HAP-1 (cell line): ENCODE measurements at regions not wholly inside any gene's neighbourhood (a gene's known extent, or its start where the extent isn't known, plus 50 kb on each side); places are given as distances from the start of the nearest gene placed in this dataset.

Experiments used
- DNase-seq, 2 experiments: peaks; one replicate each; pipeline ENCODE4 v3.0.0-alpha.2; 2016 to 2020; ENCODE audit warnings: low spot score in 2 of 2
- H3K27me3 ChIP-seq: fragments of 250-450 bp; sonication (Bioruptor Pico); 2 replicates; pipeline ENCODE4 v1.5.1; 2020; ENCODE audit warnings: low read depth, mild to moderate bottlenecking, moderate library complexity
- H3K36me3 ChIP-seq: fragments of 250-450 bp; sonication (Bioruptor Pico); replicated peaks from 2 replicates; pipeline ENCODE4 v1.5.1; 2020; ENCODE audit warnings: mild to moderate bottlenecking
- H3K4me1 ChIP-seq: fragments of 250-450 bp; sonication (Bioruptor Pico); 2 replicates; pipeline ENCODE4 v1.5.1; 2020; ENCODE audit warnings: mild to moderate bottlenecking
- H3K4me3 ChIP-seq: fragments of 250-450 bp; sonication (Bioruptor Pico); 2 replicates; pipeline ENCODE4 v1.5.1; 2020; ENCODE audit warnings: mild to moderate bottlenecking, moderate library complexity
- H3K9me3 ChIP-seq: fragments of 250-450 bp; sonication (Bioruptor Pico); 2 replicates; pipeline ENCODE4 v1.5.1; 2020; ENCODE audit warnings: mild to moderate bottlenecking, moderate library complexity
- in situ Hi-C: fragments of 300-500 bp; cut with MboI; formaldehyde crosslinking; loops from 3 replicates; pipeline ENCODE4 v1.14.3; 2020; ENCODE audit warnings: low sequenced_read_pairs, inconsistent platforms, mixed read lengths

GRCh38 chr17:79162012-79162963 is 87.7 kb downstream of the ENGASE start:
- no peaks in the 10 kb centered on the region for H3K4me1 ChIP-seq
- in situ Hi-C loops, result no loop called here
- H3K4me3 ChIP-seq, result no peak overlapping the region
- peaks cover 57% of the 10 kb centered on the region for H3K27me3 ChIP-seq
- no peak for DNase-seq
- H3K9me3 ChIP-seq, result no peaks in the 10 kb centered on the region
- no peaks in the 10 kb centered on the region for H3K36me3 ChIP-seq

- no peak for DNase-seq
- Histone ChIP-seq H3K27me3 (peaks cover 57% of the 10 kb centered on the region), H3K9me3 (no peaks in the 10 kb centered on the region), H3K4me1 (no peaks in the 10 kb centered on the region), H3K4me3 (no peak overlapping the region), H3K36me3 (no peaks in the 10 kb centered on the region)
- in situ Hi-C loops, result no loop called here
These were observed 86.5 kb downstream of the ENGASE start for GRCh38 chr17:79160980-79161636.

GRCh38 chr17:79159926-79160325 is 85.3 kb downstream of the ENGASE start:
- DNase-seq, result no peak
- peaks cover 48% of the 10 kb centered on the region for H3K27me3 ChIP-seq
- H3K36me3 ChIP-seq, result no peaks in the 10 kb centered on the region
- in situ Hi-C loops, result no loop called here
- no peaks in the 10 kb centered on the region for H3K9me3 ChIP-seq
- no peaks in the 10 kb centered on the region for H3K4me1 ChIP-seq
- no peak overlapping the region for H3K4me3 ChIP-seq

- Histone ChIP-seq H3K9me3 (no peaks in the 10 kb centered on the region), H3K4me3 (no peak overlapping the region), H3K27me3 (peaks cover 48% of the 10 kb centered on the region), H3K36me3 (no peaks in the 10 kb centered on the region), H3K4me1 (no peaks in the 10 kb centered on the region)
- in situ Hi-C loops, result no loop called here
- no peak for DNase-seq
These were observed 84.8 kb downstream of the ENGASE start for GRCh38 chr17:79159471-79159870.

- in situ Hi-C loops, result no loop called here
- Histone ChIP-seq H3K27me3 (peaks cover 63% of the 10 kb centered on the region), H3K36me3 (no peaks in the 10 kb centered on the region), H3K4me3 (no peak overlapping the region), H3K9me3 (no peaks in the 10 kb centered on the region), H3K4me1 (no peaks in the 10 kb centered on the region)
- DNase-seq, result no peak
These were observed 82.0 kb downstream of the ENGASE start for GRCh38 chr17:79156463-79157095.

GRCh38 chr17:79155701-79156100 is 81.1 kb downstream of the ENGASE start:
- Histone ChIP-seq H3K4me3 (no peak overlapping the region), H3K36me3 (no peaks in the 10 kb centered on the region), H3K9me3 (no peaks in the 10 kb centered on the region), H3K27me3 (peaks cover 63% of the 10 kb centered on the region), H3K4me1 (no peaks in the 10 kb centered on the region)
- DNase-seq, result no peak
- in situ Hi-C loops, result no loop called here

- H3K4me1 ChIP-seq, result no peaks in the 10 kb centered on the region
- H3K36me3 ChIP-seq, result no peaks in the 10 kb centered on the region
- no peaks in the 10 kb centered on the region for H3K9me3 ChIP-seq
- peaks cover 63% of the 10 kb centered on the region for H3K27me3 ChIP-seq
- DNase-seq, result no peak
- no peak overlapping the region for H3K4me3 ChIP-seq
- in situ Hi-C loops, result no loop called here
These were observed 80.4 kb downstream of the ENGASE start for GRCh38 chr17:79154951-79155585.

- Histone ChIP-seq H3K9me3 (no peaks in the 10 kb centered on the region), H3K4me1 (no peaks in the 10 kb centered on the region), H3K4me3 (no peak overlapping the region), H3K27me3 (peaks cover 63% of the 10 kb centered on the region), H3K36me3 (no peaks in the 10 kb centered on the region)
- in situ Hi-C loops, result no loop called here
- DNase-seq, result no peak
These were observed 79.8 kb downstream of the ENGASE start for GRCh38 chr17:79154446-79154845.

- H3K4me1 ChIP-seq, result no peaks in the 10 kb centered on the region
- no peaks in the 10 kb centered on the region for H3K9me3 ChIP-seq
- DNase-seq, result no peak
- in situ Hi-C loops, result no loop called here
- peaks cover 57% of the 10 kb centered on the region for H3K27me3 ChIP-seq
- no peak overlapping the region for H3K4me3 ChIP-seq
- no peaks in the 10 kb centered on the region for H3K36me3 ChIP-seq
These were observed 78.9 kb downstream of the ENGASE start for GRCh38 chr17:79153367-79154130.

GRCh38 chr17:79152636-79153035 is 78.0 kb downstream of the ENGASE start:
- Histone ChIP-seq H3K4me1 (no peaks in the 10 kb centered on the region), H3K36me3 (no peaks in the 10 kb centered on the region), H3K9me3 (no peaks in the 10 kb centered on the region), H3K4me3 (no peak overlapping the region), H3K27me3 (peaks cover 56% of the 10 kb centered on the region)
- DNase-seq, result no peak
- in situ Hi-C loops, result no loop called here

GRCh38 chr17:79152110-79152509 is 77.5 kb downstream of the ENGASE start:
- no peak for DNase-seq
- Histone ChIP-seq H3K4me3 (no peak overlapping the region), H3K9me3 (no peaks in the 10 kb centered on the region), H3K4me1 (no peaks in the 10 kb centered on the region), H3K36me3 (no peaks in the 10 kb centered on the region), H3K27me3 (peaks cover 53% of the 10 kb centered on the region)
- in situ Hi-C loops, result no loop called here

GRCh38 chr17:79150799-79151198 is 76.2 kb downstream of the ENGASE start:
- Histone ChIP-seq H3K36me3 (no peaks in the 10 kb centered on the region), H3K4me3 (no peak overlapping the region), H3K27me3 (peaks cover 46% of the 10 kb centered on the region), H3K9me3 (no peaks in the 10 kb centered on the region), H3K4me1 (no peaks in the 10 kb centered on the region)
- DNase-seq, result no peak
- in situ Hi-C loops, result no loop called here
